ENCODE measurements at regions not wholly inside any gene's neighbourhood (a gene's known extent, or its start where the extent isn't known, plus 50 kb on each side); places are given as distances from the start of the nearest gene placed in this dataset.

DNA sequence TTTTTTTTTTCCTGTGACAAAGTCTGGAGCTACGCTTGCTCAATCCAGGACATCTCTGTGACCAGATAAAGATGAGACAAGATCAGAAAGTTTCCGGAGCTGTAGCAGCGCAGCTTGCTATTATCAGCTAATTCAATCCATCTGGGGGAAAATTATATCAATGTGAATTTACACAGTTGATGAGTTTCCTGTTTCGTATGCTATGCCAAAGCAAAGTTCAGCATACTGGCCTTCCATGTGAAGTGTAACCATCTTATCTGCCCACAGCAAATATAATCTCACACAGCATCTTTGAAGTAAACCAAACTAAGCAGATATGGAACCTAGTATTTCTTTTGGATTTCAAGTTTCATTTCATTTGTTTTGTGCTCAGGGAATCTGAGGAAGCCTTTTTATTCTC lies 1767.7 kb downstream of the EFNA5 start:
- no peak for TF ChIP-seq EP300 (IDR thresholded peaks at IDR 0.05)
- TF ChIP-seq, protein P1, sequence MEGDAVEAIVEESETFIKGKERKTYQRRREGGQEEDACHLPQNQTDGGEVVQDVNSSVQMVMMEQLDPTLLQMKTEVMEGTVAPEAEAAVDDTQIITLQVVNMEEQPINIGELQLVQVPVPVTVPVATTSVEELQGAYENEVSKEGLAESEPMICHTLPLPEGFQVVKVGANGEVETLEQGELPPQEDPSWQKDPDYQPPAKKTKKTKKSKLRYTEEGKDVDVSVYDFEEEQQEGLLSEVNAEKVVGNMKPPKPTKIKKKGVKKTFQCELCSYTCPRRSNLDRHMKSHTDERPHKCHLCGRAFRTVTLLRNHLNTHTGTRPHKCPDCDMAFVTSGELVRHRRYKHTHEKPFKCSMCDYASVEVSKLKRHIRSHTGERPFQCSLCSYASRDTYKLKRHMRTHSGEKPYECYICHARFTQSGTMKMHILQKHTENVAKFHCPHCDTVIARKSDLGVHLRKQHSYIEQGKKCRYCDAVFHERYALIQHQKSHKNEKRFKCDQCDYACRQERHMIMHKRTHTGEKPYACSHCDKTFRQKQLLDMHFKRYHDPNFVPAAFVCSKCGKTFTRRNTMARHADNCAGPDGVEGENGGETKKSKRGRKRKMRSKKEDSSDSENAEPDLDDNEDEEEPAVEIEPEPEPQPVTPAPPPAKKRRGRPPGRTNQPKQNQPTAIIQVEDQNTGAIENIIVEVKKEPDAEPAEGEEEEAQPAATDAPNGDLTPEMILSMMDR (IDR thresholded peaks at IDR 0.05) = no peak

Measured in sigmoid colon (tissue), 4 donors.